Stomach (tissue), 4 donors: ENCODE measurements at regions not wholly inside any gene's neighbourhood (a gene's known extent, or its start where the extent isn't known, plus 50 kb on each side); places are given as distances from the start of the nearest gene placed in this dataset.

Experiments
- CTCF ChIP-seq, 7 experiments: fragments of 450-650 bp in 4 of 7; fragments of 200-600 bp in 3 of 7; sonication (generic) in 3 of 7; IDR thresholded peaks; one replicate each; pipeline ENCODE4 v1.5.1; 2016 to 2019; ENCODE audit warnings: antibody characterized with exemption in 7 of 7, control low read depth in 2 of 7, mild to moderate bottlenecking in 1 of 7
- EP300 ChIP-seq: sonication (generic); formaldehyde crosslinking; IDR thresholded peaks from one replicate; pipeline ENCODE4 v1.6.1; 2017; ENCODE audit warnings: antibody characterized with exemption
- POLR2A ChIP-seq, 4 donors: fragments of 450-650 bp; IDR thresholded peaks; one replicate each; pipeline ENCODE4 v1.6.1; 2016; ENCODE audit warnings: antibody characterized with exemption in 4 of 4, control low read depth in 2 of 4, mild to moderate bottlenecking in 1 of 4, moderate library complexity in 1 of 4

GRCh38 chr4:180949424-180950213, 1293.6 kb upstream of the TENM3 start:
- TF ChIP-seq CTCF (IDR thresholded peaks at IDR 0.05) (no peak), POLR2A (IDR thresholded peaks at IDR 0.05) (no peak), EP300 (no peak)
